ENCODE measurements at regions not wholly inside any gene's neighbourhood (a gene's known extent, or its start where the extent isn't known, plus 50 kb on each side); places are given as distances from the start of the nearest gene placed in this dataset.

- FAIRE-seq (no peak), DNase-seq (ENCODE audit: low spot score) (no peak)
Measured at GRCh38 chr16:86355951-86356350, 154.4 kb upstream of the FOXF1 start.

GRCh38 chr16:86356804-86357203 lies 153.5 kb upstream of the FOXF1 start:
- no peak for DNase-seq (ENCODE audit: low spot score)
- no peak for FAIRE-seq

GRCh38 chr16:86357303-86357702 lies 153.0 kb upstream of the FOXF1 start:
- FAIRE-seq (no peak), DNase-seq (ENCODE audit: low spot score) (no peak)

- no peak for FAIRE-seq
- DNase-seq (ENCODE audit: low spot score): no peak
Measured at GRCh38 chr16:86357950-86358349, 152.4 kb upstream of the FOXF1 start.

GRCh38 chr16:86359571-86359970 lies 150.8 kb upstream of the FOXF1 start:
- DNase-seq (ENCODE audit: low spot score) (no peak), FAIRE-seq (no peak)

- no peak for FAIRE-seq
- peak; percentile 57 for DNase-seq (ENCODE audit: low spot score)
Measured at GRCh38 chr16:86362155-86362849, 148.0 kb upstream of the FOXF1 start.

- FAIRE-seq (no peak), DNase-seq (ENCODE audit: low spot score) (peak; percentile 54)
Measured at GRCh38 chr16:86363057-86363490, 147.3 kb upstream of the FOXF1 start.

GRCh38 chr16:86363836-86364618 lies 146.3 kb upstream of the FOXF1 start:
- DNase-seq (ENCODE audit: low spot score) (no peak), FAIRE-seq (no peak)

GRCh38 chr16:86364653-86365380 lies 145.5 kb upstream of the FOXF1 start:
- DNase-seq (ENCODE audit: low spot score) (no peak), FAIRE-seq (no peak)

- DNase-seq (ENCODE audit: low spot score) (no peak), FAIRE-seq (no peak)
Measured at GRCh38 chr16:86365513-86366273, 144.6 kb upstream of the FOXF1 start.

GRCh38 chr16:86366481-86366880 lies 143.8 kb upstream of the FOXF1 start:
- DNase-seq (ENCODE audit: low spot score) (no peak), FAIRE-seq (no peak)

- FAIRE-seq (no peak), DNase-seq (ENCODE audit: low spot score) (no peak)
Measured at GRCh38 chr16:86367291-86368072, 142.8 kb upstream of the FOXF1 start.

GRCh38 chr16:86368261-86368660 lies 142.1 kb upstream of the FOXF1 start:
- no peak for DNase-seq (ENCODE audit: low spot score)
- FAIRE-seq: no peak

GRCh38 chr16:86370062-86370461 lies 140.3 kb upstream of the FOXF1 start:
- FAIRE-seq (no peak), DNase-seq (ENCODE audit: low spot score) (no peak)

- DNase-seq (ENCODE audit: low spot score) (no peak), FAIRE-seq (peak; percentile 48)
Measured at GRCh38 chr16:86371083-86371803, 139.1 kb upstream of the FOXF1 start.

- no peak for DNase-seq (ENCODE audit: low spot score)
- no peak for FAIRE-seq
Measured at GRCh38 chr16:86372193-86372592, 138.1 kb upstream of the FOXF1 start.

GRCh38 chr16:86373276-86373901 lies 136.9 kb upstream of the FOXF1 start:
- no peak for FAIRE-seq

GRCh38 chr16:86374603-86375130 lies 135.7 kb upstream of the FOXF1 start:
- FAIRE-seq: no peak
- DNase-seq (ENCODE audit: low spot score): no peak

More at GRCh38 chr16:86373276-86373901, 136.9 kb upstream of the FOXF1 start:
- no peak for DNase-seq (ENCODE audit: low spot score)

GRCh38 chr16:86375364-86375763 lies 135.0 kb upstream of the FOXF1 start:
- FAIRE-seq (peak; percentile 86), DNase-seq (ENCODE audit: low spot score) (peak; percentile 69)
